K562 (cell line): ENCODE measurements at regions not wholly inside any gene's neighbourhood (a gene's known extent, or its start where the extent isn't known, plus 50 kb on each side); places are given as distances from the start of the nearest gene placed in this dataset.

Experiments
- ATAC-seq: fragments of 200-7000 bp; cut with Tn5 transposase; 3 replicates; pipeline ENCODE4 v1.9.1; 2020; ENCODE audit warnings: moderate library complexity
- BruUV-seq: library from RNA; stranded (reverse); fragments of 400-500 nt; replicated peaks from 2 replicates; lab custom pipeline; 2021; lab: Mats Ljungman, UMichigan
- CTCF ChIA-PET: fragments of 300-600 bp; formaldehyde crosslinking; extraction: SDS; loops from one replicate; lab custom pipeline; 2021; ENCODE audit warnings: low intra/inter-chr PET ratio; lab: Yijun Ruan, JAX
- POLR2A ChIA-PET: fragments of 300-600, 350-650 bp; sonication (Branson Sonifier 250); formaldehyde crosslinking; extraction: SDS; loops from one replicate; lab custom pipeline; 2021; ENCODE audit warnings: antibody characterized with exemption, inconsistent platforms; lab: Yijun Ruan, JAX
- DNase-seq, 4 experiments: peaks; one replicate each; pipeline versions ENCODE4 v3.0.0 to v3.0.0-alpha.2; 2011 to 2018; ENCODE audit warnings: low spot score in 3 of 4, mixed read lengths in 3 of 4; ENCODE audit errors: extremely low read depth in 1 of 4
- FAIRE-seq: peaks from 2 replicates; lab custom pipeline; 2011; peaks lifted over from hg19 to GRCh38; lab: Jason Lieb, UNC
- H2AFZ ChIP-seq: 2 replicates; pipeline ENCODE4 v1.6.0; 2011; ENCODE audit warnings: low read depth, low read length, control low read depth, inconsistent platforms
- H3K27ac ChIP-seq: fragments of 200-600 bp; 3 replicates; pipeline ENCODE4 v1.8.0; 2011; ENCODE audit warnings: low read depth, mild to moderate bottlenecking, control low read depth, inconsistent platforms, low read length, moderate library complexity, mixed read lengths; ENCODE audit errors: extremely low read depth
- H3K27me3 ChIP-seq, 2 experiments: fragments of 300-600 bp in 1 of 2; 2 replicates in 1 of 2; 3 replicates in 1 of 2; pipeline versions ENCODE4 v1.6.0 to v1.8.0; 2011; ENCODE audit warnings: inconsistent platforms in 2 of 2, low read length in 2 of 2, mild to moderate bottlenecking in 1 of 2, mixed read lengths in 1 of 2, moderate library complexity in 1 of 2; ENCODE audit not compliant: control insufficient read depth in 2 of 2, insufficient read depth in 2 of 2
- H3K36me3 ChIP-seq: fragments of 300-600 bp; 3 replicates; pipeline ENCODE4 v1.8.0; 2011; ENCODE audit warnings: mild to moderate bottlenecking, low read length, inconsistent platforms; ENCODE audit not compliant: control insufficient read depth, insufficient read depth
- H3K4me1 ChIP-seq, 2 experiments: fragments of 200-600 bp in 1 of 2; replicated peaks in 1 of 2; 2 replicates in 1 of 2; 3 replicates in 1 of 2; pipeline versions ENCODE4 v1.5.1 to v1.8.0; 2011; ENCODE audit warnings: inconsistent platforms in 2 of 2, low read length in 2 of 2, mild to moderate bottlenecking in 1 of 2, mixed read lengths in 1 of 2, moderate library complexity in 1 of 2; ENCODE audit not compliant: control insufficient read depth in 2 of 2, insufficient read depth in 2 of 2
- H3K4me2 ChIP-seq: 2 replicates; pipeline ENCODE4 v1.6.1; 2011; ENCODE audit warnings: low read length, control low read depth, inconsistent platforms, mixed read lengths; ENCODE audit not compliant: insufficient read depth
- H3K4me3 ChIP-seq: fragments of 200-600 bp; sonication (generic), shearing (Covaris generic); 2 replicates; pipeline ENCODE4 v1.5.1; 2016; ENCODE audit warnings: control low read depth, inconsistent platforms
- H3K79me2 ChIP-seq: fragments of 200-600 bp; 3 replicates; pipeline ENCODE4 v1.8.0; 2011; ENCODE audit warnings: low read length, inconsistent platforms; ENCODE audit not compliant: control insufficient read depth, insufficient read depth
- H3K9ac ChIP-seq, 2 experiments: 2 replicates each; pipeline versions ENCODE4 v1.6.0 to v1.6.1; 2011; ENCODE audit warnings: low read depth in 2 of 2, low read length in 2 of 2, control low read depth in 1 of 2, inconsistent platforms in 1 of 2, mild to moderate bottlenecking in 1 of 2, mixed read lengths in 1 of 2; ENCODE audit not compliant: insufficient read depth in 1 of 2
- H3K9me1 ChIP-seq: one replicate; pipeline ENCODE4 v1.6.0; 2011; ENCODE audit warnings: inconsistent platforms, mild to moderate bottlenecking, low read length, moderate library complexity; ENCODE audit not compliant: control insufficient read depth, insufficient read depth
- H3K9me3 ChIP-seq: replicated peaks from 2 replicates; pipeline ENCODE4 v1.5.1; 2011; ENCODE audit warnings: low read depth, low read length, inconsistent platforms; ENCODE audit not compliant: control insufficient read depth, insufficient read depth
- H4K20me1 ChIP-seq: replicated peaks from 2 replicates; pipeline ENCODE4 v1.6.1; 2011; ENCODE audit warnings: low read length, inconsistent platforms, mixed read lengths; ENCODE audit not compliant: control insufficient read depth, insufficient read depth
- BHLHE40 ChIP-seq: IDR thresholded peaks from 2 replicates; pipeline ENCODE4 v1.6.1; 2011; ENCODE audit warnings: low read length, improper control_type of control experiment
- BRD4 ChIP-seq: fragments of 200-600 bp; sonication (generic); IDR thresholded peaks from 2 replicates; pipeline ENCODE4 v1.6.1; 2017; ENCODE audit warnings: inconsistent platforms
- E2F3 ChIP-seq: fragments of 250-450 bp; sonication (Bioruptor Pico); IDR thresholded peaks from 2 replicates; pipeline ENCODE4 v1.4.0; 2020; ENCODE audit warnings: mild to moderate bottlenecking
- FOXP1 ChIP-seq: sonication (generic); formaldehyde crosslinking; IDR thresholded peaks from 2 replicates; pipeline ENCODE4 v1.8.0; 2022; ENCODE audit warnings: mild to moderate bottlenecking, missing genetic modification reagents
- FUS ChIP-seq: fragments of 200-400 bp; formaldehyde crosslinking; optimal IDR thresholded peaks from 2 replicates; pipeline ENCODE3; 2017; ENCODE audit warnings: low read depth, low read length
- HMGN3 ChIP-seq: IDR thresholded peaks from 2 replicates; pipeline ENCODE4 v1.6.1; 2011; ENCODE audit warnings: borderline replicate concordance, low read depth, mild to moderate bottlenecking, mixed read lengths, low read length; ENCODE audit not compliant: insufficient read length; ENCODE audit errors: extremely low read depth
- HNRNPL ChIP-seq: fragments of 200-400 bp; formaldehyde crosslinking; IDR thresholded peaks from 2 replicates; pipeline ENCODE4 v1.6.1; 2017; ENCODE audit warnings: low read depth, mild to moderate bottlenecking, low read length
- NFRKB ChIP-seq: fragments of 450-650 bp; IDR thresholded peaks from 2 replicates; pipeline ENCODE4 v1.6.1; 2016; ENCODE audit warnings: low read depth
- NR2C1 ChIP-seq, 2 experiments: fragments of 450-650 bp; IDR thresholded peaks; 2 replicates each; pipeline ENCODE4 v1.6.1; 2017; ENCODE audit warnings: mild to moderate bottlenecking in 2 of 2, antibody characterized with exemption in 1 of 2, inconsistent platforms in 1 of 2, missing compliant biosample characterization in 1 of 2, missing genetic modification characterization in 1 of 2
- RBM34 ChIP-seq: fragments of 200-400 bp; formaldehyde crosslinking; IDR thresholded peaks from 2 replicates; pipeline ENCODE4 v1.6.1; 2018; ENCODE audit warnings: low read length, borderline replicate concordance; ENCODE audit not compliant: insufficient read depth
- TCF15 ChIP-seq: fragments of 250-450 bp; sonication (Bioruptor Pico); IDR thresholded peaks from 2 replicates; pipeline ENCODE4 v1.8.0; 2022; ENCODE audit warnings: moderate library complexity, mild to moderate bottlenecking, inconsistent platforms
- THAP7 ChIP-seq: fragments of 250-450 bp; sonication (Bioruptor Pico); IDR thresholded peaks from 2 replicates; pipeline ENCODE4 v1.5.0; 2021
- TRIM28 ChIP-seq: fragments of 450-650 bp; IDR thresholded peaks from 2 replicates; pipeline ENCODE4 v1.6.1; 2017
- ZC3H4 ChIP-seq: sonication (generic); formaldehyde crosslinking; IDR thresholded peaks from 2 replicates; pipeline ENCODE4 v1.9.0; 2021; ENCODE audit warnings: missing genetic modification reagents, borderline replicate concordance
- ZNF324 ChIP-seq: fragments of 250-450 bp; sonication (Bioruptor Pico); IDR thresholded peaks from 2 replicates; pipeline ENCODE4 v1.4.0; 2020; ENCODE audit warnings: mild to moderate bottlenecking
- ZNF436 ChIP-seq: fragments of 250-450, 450-650 bp; sonication (Bioruptor Pico); formaldehyde crosslinking; IDR thresholded peaks from 2 replicates; pipeline ENCODE4 v1.7.0; 2020; ENCODE audit warnings: mild to moderate bottlenecking
- ZNF551 ChIP-seq: fragments of 250-450 bp; sonication (Bioruptor Pico); IDR thresholded peaks from 2 replicates; pipeline ENCODE4 v1.5.0; 2021; ENCODE audit warnings: mild to moderate bottlenecking, moderate library complexity
- WGBS: fragments of 100-300 bp; shearing (Covaris generic); methylation state at CpG from one replicate; pipeline ENCODE4 v1.1.6; 2016; ENCODE audit warnings: low coverage, mixed read lengths; ENCODE audit not compliant: insufficient coverage; ENCODE audit errors: missing lambda C conversion rate; 5-methylcytosine and 5-hydroxymethylcytosine counted together
- in situ Hi-C: fragments of 300-500 bp; cut with MboI; formaldehyde crosslinking; loops from 4 replicates; pipeline ENCODE4 v1.15.0; 2018; ENCODE audit warnings: inconsistent platforms, mixed read lengths
- intact Hi-C: fragments of 100-400 bp; cut with micrococcal nuclease; formaldehyde crosslinking; loops from 2 replicates; pipeline ENCODE4 v1.14.2; 2022
- TF ChIP-seq, protein P1 (sequence below): sonication (generic); formaldehyde crosslinking; IDR thresholded peaks from 2 replicates; pipeline ENCODE4 v1.9.0; 2022; ENCODE audit warnings: mild to moderate bottlenecking, missing genetic modification reagents
- TF ChIP-seq, protein P2 (sequence below): fragments of 450-650 bp; IDR thresholded peaks from 2 replicates; pipeline ENCODE4 v1.6.1; 2014; ENCODE audit warnings: low read depth, mild to moderate bottlenecking, moderate library complexity, borderline replicate concordance
- TF ChIP-seq, protein P3 (sequence below): sonication (generic); formaldehyde crosslinking; IDR thresholded peaks from 2 replicates; pipeline ENCODE4 v1.8.0; 2023; ENCODE audit warnings: mild to moderate bottlenecking, missing genetic modification reagents

GRCh38 chr16:48459167-48459566 lies 74.0 kb upstream of the SIAH1 start:
- 0% methylated on average over 3 of the region's 3 CpGs for WGBS

More at GRCh38 chr16:48459167-48459566, 74.0 kb upstream of the SIAH1 start:
- H4K20me1 ChIP-seq, result no peaks in the 10 kb centered on the region
- no peak overlapping the region for H2AFZ ChIP-seq
- no peaks in the 10 kb centered on the region for H3K9me3 ChIP-seq
- intact Hi-C loops, result loop anchor here (10.0 kb wide), 1 partner anchor 166 kb away; no protein-coding TSS in a partner anchor
- FAIRE-seq (no peak), DNase-seq (no peak)
- no peak overlapping the region for H3K27ac ChIP-seq
- H3K36me3 ChIP-seq, result no peaks in the 10 kb centered on the region
- peaks cover 7 to 10% of the 10 kb centered on the region in 2 experiments; a peak in 3 of 5 replicates for H3K27me3 ChIP-seq
- H3K79me2 ChIP-seq, result no peaks in the 10 kb centered on the region
- BruUV-seq, result no TSS peak
- no peaks in the 10 kb centered on the region for H3K9me1 ChIP-seq
- POLR2A ChIA-PET, result interaction anchor here (0.6 kb wide), 1 partner anchor 283 kb away, joined by 3 read pairs; no protein-coding TSS in a partner anchor
- TF ChIP-seq FOXP1 (CRISPR knock-in tag), result no peak
- TF ChIP-seq TRIM28, result no peak
- no peak for TF ChIP-seq THAP7 (CRISPR knock-in tag)
- no peak for TF ChIP-seq RBM34
- no peak for TF ChIP-seq HNRNPL
- TF ChIP-seq, protein P1, sequence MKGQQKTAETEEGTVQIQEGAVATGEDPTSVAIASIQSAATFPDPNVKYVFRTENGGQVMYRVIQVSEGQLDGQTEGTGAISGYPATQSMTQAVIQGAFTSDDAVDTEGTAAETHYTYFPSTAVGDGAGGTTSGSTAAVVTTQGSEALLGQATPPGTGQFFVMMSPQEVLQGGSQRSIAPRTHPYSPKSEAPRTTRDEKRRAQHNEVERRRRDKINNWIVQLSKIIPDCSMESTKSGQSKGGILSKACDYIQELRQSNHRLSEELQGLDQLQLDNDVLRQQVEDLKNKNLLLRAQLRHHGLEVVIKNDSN (CRISPR knock-in tag), result no peak
- no peak for TF ChIP-seq ZNF436
- no peak for TF ChIP-seq BRD4
- no peak for TF ChIP-seq ZNF551
- no peak for TF ChIP-seq BHLHE40
- TF ChIP-seq NR2C1 (IDR thresholded peaks at IDR 0.05), result no peak
- no peak for TF ChIP-seq NR2C1 (tag; IDR thresholded peaks at IDR 0.05)
- no peak for TF ChIP-seq NFRKB
- TF ChIP-seq HMGN3, result no peak
- TF ChIP-seq FUS, result no peak
- no peak for TF ChIP-seq ZNF324 (CRISPR knock-in tag)
- TF ChIP-seq, protein P2, sequence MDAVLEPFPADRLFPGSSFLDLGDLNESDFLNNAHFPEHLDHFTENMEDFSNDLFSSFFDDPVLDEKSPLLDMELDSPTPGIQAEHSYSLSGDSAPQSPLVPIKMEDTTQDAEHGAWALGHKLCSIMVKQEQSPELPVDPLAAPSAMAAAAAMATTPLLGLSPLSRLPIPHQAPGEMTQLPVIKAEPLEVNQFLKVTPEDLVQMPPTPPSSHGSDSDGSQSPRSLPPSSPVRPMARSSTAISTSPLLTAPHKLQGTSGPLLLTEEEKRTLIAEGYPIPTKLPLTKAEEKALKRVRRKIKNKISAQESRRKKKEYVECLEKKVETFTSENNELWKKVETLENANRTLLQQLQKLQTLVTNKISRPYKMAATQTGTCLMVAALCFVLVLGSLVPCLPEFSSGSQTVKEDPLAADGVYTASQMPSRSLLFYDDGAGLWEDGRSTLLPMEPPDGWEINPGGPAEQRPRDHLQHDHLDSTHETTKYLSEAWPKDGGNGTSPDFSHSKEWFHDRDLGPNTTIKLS, result no peak
- TF ChIP-seq TCF15 (CRISPR knock-in tag), result no peak
- TF ChIP-seq, protein P3, sequence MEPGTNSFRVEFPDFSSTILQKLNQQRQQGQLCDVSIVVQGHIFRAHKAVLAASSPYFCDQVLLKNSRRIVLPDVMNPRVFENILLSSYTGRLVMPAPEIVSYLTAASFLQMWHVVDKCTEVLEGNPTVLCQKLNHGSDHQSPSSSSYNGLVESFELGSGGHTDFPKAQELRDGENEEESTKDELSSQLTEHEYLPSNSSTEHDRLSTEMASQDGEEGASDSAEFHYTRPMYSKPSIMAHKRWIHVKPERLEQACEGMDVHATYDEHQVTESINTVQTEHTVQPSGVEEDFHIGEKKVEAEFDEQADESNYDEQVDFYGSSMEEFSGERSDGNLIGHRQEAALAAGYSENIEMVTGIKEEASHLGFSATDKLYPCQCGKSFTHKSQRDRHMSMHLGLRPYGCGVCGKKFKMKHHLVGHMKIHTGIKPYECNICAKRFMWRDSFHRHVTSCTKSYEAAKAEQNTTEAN (CRISPR knock-in tag), result no peak
- no peak for TF ChIP-seq ZC3H4
- no peak for TF ChIP-seq E2F3
- TF ChIP-seq, all 486 proteins: peak for 0
- CTCF ChIA-PET, result no interaction called here
- H3K4me1 ChIP-seq, result no peaks in the 10 kb centered on the region
- no peak overlapping the region for H3K4me3 ChIP-seq
- in situ Hi-C loops, result no loop called here
- no peak overlapping the region for H3K9ac ChIP-seq
- ATAC-seq, result no peak
- no peak overlapping the region for H3K4me2 ChIP-seq
